Neuronal stem cell (in vitro differentiated cells): ENCODE measurements at regions not wholly inside any gene's neighbourhood (a gene's known extent, or its start where the extent isn't known, plus 50 kb on each side); places are given as distances from the start of the nearest gene placed in this dataset.

Source experiments
- DNase-seq: peaks from one replicate; pipeline ENCODE4 v3.0.0-alpha.2; 2013; ENCODE audit warnings: low spot score
- H2AFZ ChIP-seq: one replicate; pipeline ENCODE4 v1.6.1; 2013; ENCODE audit warnings: mild to moderate bottlenecking, low read length, inconsistent platforms
- H2AK5ac ChIP-seq: 2 replicates; pipeline ENCODE4 v1.6.1; 2013; ENCODE audit warnings: low read depth, mild to moderate bottlenecking, inconsistent platforms, low read length, moderate library complexity, mixed read lengths
- H2BK120ac ChIP-seq: 2 replicates; pipeline ENCODE4 v1.6.1; 2013; ENCODE audit warnings: low read depth, mild to moderate bottlenecking, inconsistent platforms, low read length, moderate library complexity, mixed read lengths
- H2BK12ac ChIP-seq: one replicate; pipeline ENCODE4 v1.6.1; 2013; ENCODE audit warnings: low read length, inconsistent platforms
- H2BK15ac ChIP-seq: 2 replicates; pipeline ENCODE4 v1.6.1; 2013; ENCODE audit warnings: mild to moderate bottlenecking, low read length, inconsistent platforms, mixed read lengths
- H2BK5ac ChIP-seq: one replicate; pipeline ENCODE4 v1.6.1; 2013; ENCODE audit warnings: inconsistent platforms, mild to moderate bottlenecking, low read length, moderate library complexity
- H3K14ac ChIP-seq: one replicate; pipeline ENCODE4 v1.6.1; 2013; ENCODE audit warnings: low read length, inconsistent platforms
- H3K18ac ChIP-seq: 2 replicates; pipeline ENCODE4 v1.6.1; 2013; ENCODE audit warnings: low read length, inconsistent platforms
- H3K23ac ChIP-seq: 2 replicates; pipeline ENCODE4 v1.6.1; 2013; ENCODE audit warnings: low read depth, mild to moderate bottlenecking, mixed read lengths, low read length, inconsistent platforms; ENCODE audit not compliant: poor library complexity
- H3K27ac ChIP-seq: replicated peaks from 3 replicates; pipeline ENCODE4 v1.5.1; 2013; ENCODE audit warnings: low read length, inconsistent platforms
- H3K27me3 ChIP-seq, 3 experiments: 2 replicates each; pipeline ENCODE4 v1.6.1; 2013; ENCODE audit warnings: low read length in 3 of 3, mild to moderate bottlenecking in 2 of 3, inconsistent platforms in 1 of 3, low read depth in 1 of 3, mixed read lengths in 1 of 3, moderate library complexity in 1 of 3; ENCODE audit not compliant: control insufficient read depth in 3 of 3, insufficient read depth in 3 of 3
- H3K36me3 ChIP-seq, 2 donors: replicated peaks in 1 of 2; 2 replicates each; pipeline ENCODE4 v1.6.1; 2013; ENCODE audit warnings: low read length in 2 of 2; ENCODE audit not compliant: control insufficient read depth in 2 of 2, insufficient read depth in 2 of 2
- H3K4ac ChIP-seq: 2 replicates; pipeline ENCODE4 v1.6.1; 2013; ENCODE audit warnings: inconsistent platforms, mild to moderate bottlenecking, low read length, moderate library complexity
- H3K4me1 ChIP-seq, 2 donors: 1 replicate in 1 of 2; 2 replicates in 1 of 2; pipeline ENCODE4 v1.6.1; 2013; ENCODE audit warnings: low read length in 2 of 2, low read depth in 1 of 2; ENCODE audit not compliant: control insufficient read depth in 2 of 2, insufficient read depth in 1 of 2
- H3K4me2 ChIP-seq: one replicate; pipeline ENCODE4 v1.6.1; 2013; ENCODE audit warnings: mild to moderate bottlenecking, low read length, inconsistent platforms; ENCODE audit not compliant: insufficient read depth, poor library complexity, severe bottlenecking
- H3K4me3 ChIP-seq, 2 donors: 2 replicates each; pipeline ENCODE4 v1.5.1; 2013; ENCODE audit warnings: low read length in 2 of 2, mild to moderate bottlenecking in 2 of 2, inconsistent platforms in 1 of 2, moderate library complexity in 1 of 2
- H3K79me1 ChIP-seq: one replicate; pipeline ENCODE4 v1.6.1; 2013; ENCODE audit warnings: low read depth, mild to moderate bottlenecking, inconsistent platforms, low read length, moderate library complexity
- H3K9ac ChIP-seq: one replicate; pipeline ENCODE4 v1.6.1; 2013; ENCODE audit warnings: mild to moderate bottlenecking, low read depth, low read length, inconsistent platforms; ENCODE audit not compliant: poor library complexity
- H3K9me3 ChIP-seq, 2 donors: replicated peaks in 1 of 2; 2 replicates each; pipeline versions ENCODE3 to v1.6.1; 2013; ENCODE audit warnings: low read length in 2 of 2, mild to moderate bottlenecking in 2 of 2, inconsistent platforms in 1 of 2, low read depth in 1 of 2, mixed read lengths in 1 of 2, moderate library complexity in 1 of 2; ENCODE audit not compliant: control insufficient read depth in 2 of 2, insufficient read depth in 1 of 2
- H4K8ac ChIP-seq: one replicate; pipeline ENCODE4 v1.6.1; 2013; ENCODE audit warnings: low read depth, mild to moderate bottlenecking, inconsistent platforms, low read length, moderate library complexity
- H4K91ac ChIP-seq: one replicate; pipeline ENCODE4 v1.6.1; 2013; ENCODE audit warnings: low read length, low read depth, mild to moderate bottlenecking, inconsistent platforms; ENCODE audit not compliant: poor library complexity
- WGBS, 2 donors: extraction: QIAGEN DNeasy Blood & Tissue Kit; methylation state at CpG; one replicate each; pipeline ENCODE4 v1.1.7; 2013; ENCODE audit warnings: missing lambda C conversion rate in 2 of 2, mixed read lengths in 1 of 2; ENCODE audit not compliant: insufficient read length in 2 of 2, insufficient replicate concordance in 1 of 2; ENCODE audit errors: extremely low coverage in 2 of 2; 5-methylcytosine and 5-hydroxymethylcytosine counted together

DNA sequence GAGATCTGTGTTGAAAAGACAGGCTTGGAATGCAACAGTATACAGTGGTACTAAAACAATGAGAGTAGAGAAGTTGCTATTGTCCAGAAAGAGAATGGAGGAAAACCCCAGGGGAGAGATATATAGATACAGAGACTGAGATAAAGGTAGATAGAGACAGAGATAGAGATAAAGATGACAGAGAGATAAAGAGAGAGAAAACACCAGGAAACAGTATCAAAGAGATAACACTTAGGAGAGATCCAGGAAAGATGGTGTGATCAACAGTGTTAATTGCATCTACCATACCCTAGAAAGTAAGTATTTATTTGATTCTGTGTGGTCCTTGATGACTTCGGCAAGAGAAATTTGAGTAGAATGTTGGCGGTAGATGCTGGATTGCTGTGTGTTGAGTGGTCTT, 461.8 kb upstream of the RIOK2 start:
- no CpG with 5 or more reads among the region's 2 CpGs for WGBS, 2 donors
- H3K4me1 ChIP-seq = no peaks in the 10 kb centered on the region
- no peak overlapping the region for H4K91ac ChIP-seq
- peaks cover 0 to 8% of the 10 kb centered on the region in 2 donors for H3K9me3 ChIP-seq
- no peak overlapping the region for H2AK5ac ChIP-seq
- no peak overlapping the region for H3K9ac ChIP-seq
- no peak overlapping the region for H2BK120ac ChIP-seq
- H3K23ac ChIP-seq = no peak overlapping the region
- H3K4me3 ChIP-seq = no peak overlapping the region
- H3K27ac ChIP-seq = no peak overlapping the region
- H3K79me1 ChIP-seq = no peaks in the 10 kb centered on the region
- H4K8ac ChIP-seq = no peak overlapping the region
- no peak overlapping the region for H3K14ac ChIP-seq
- no peak for DNase-seq
- H2BK15ac ChIP-seq = no peak overlapping the region
- H2AFZ ChIP-seq = no peak overlapping the region
- H3K18ac ChIP-seq = no peak overlapping the region
- no peak overlapping the region for H2BK5ac ChIP-seq
- H3K27me3 ChIP-seq = no peaks in the 10 kb centered on the region
- H2BK12ac ChIP-seq = no peak overlapping the region
- H3K36me3 ChIP-seq = no peaks in the 10 kb centered on the region
- no peak overlapping the region for H3K4ac ChIP-seq
- H3K4me2 ChIP-seq = no peak overlapping the region

DNA sequence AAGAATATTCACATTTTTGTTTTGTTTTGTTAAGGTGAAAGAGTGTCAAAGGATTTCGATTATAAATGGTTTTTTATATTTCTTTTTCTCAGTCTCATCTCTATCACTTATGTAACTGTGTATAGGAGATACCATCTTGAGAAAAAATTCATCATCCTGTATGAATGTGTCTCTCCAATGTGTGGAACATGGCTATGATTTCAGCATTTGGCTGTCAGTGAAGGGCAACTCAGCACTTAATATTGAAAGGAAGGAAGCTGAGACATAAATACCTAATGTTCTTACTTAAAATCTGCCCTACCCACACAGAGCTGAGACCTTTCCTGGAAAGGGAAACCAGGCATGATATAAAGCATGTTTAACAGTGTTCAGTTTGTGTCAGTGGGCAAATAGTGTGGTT, 474.2 kb upstream of the RIOK2 start:
- no peak overlapping the region for H2AK5ac ChIP-seq
- H4K91ac ChIP-seq = no peak overlapping the region
- H3K4me3 ChIP-seq = no peak overlapping the region
- H3K27me3 ChIP-seq = no peaks in the 10 kb centered on the region
- no CpG with 5 or more reads among the region's 1 CpG for WGBS, 2 donors
- H3K27ac ChIP-seq = no peak overlapping the region
- H2BK15ac ChIP-seq = no peak overlapping the region
- H3K9ac ChIP-seq = no peak overlapping the region
- H3K4me2 ChIP-seq = no peak overlapping the region
- no peak overlapping the region for H2BK12ac ChIP-seq
- no peak overlapping the region for H2BK120ac ChIP-seq
- no peaks in the 10 kb centered on the region for H3K4me1 ChIP-seq
- DNase-seq = no peak
- no peaks in the 10 kb centered on the region for H3K36me3 ChIP-seq
- H2AFZ ChIP-seq = no peak overlapping the region
- H3K18ac ChIP-seq = no peak overlapping the region
- no peak overlapping the region for H3K14ac ChIP-seq
- no peaks in the 10 kb centered on the region for H3K9me3 ChIP-seq
- no peak overlapping the region for H2BK5ac ChIP-seq
- no peak overlapping the region for H4K8ac ChIP-seq
- no peak overlapping the region for H3K23ac ChIP-seq
- H3K79me1 ChIP-seq = no peaks in the 10 kb centered on the region
- no peak overlapping the region for H3K4ac ChIP-seq

DNA sequence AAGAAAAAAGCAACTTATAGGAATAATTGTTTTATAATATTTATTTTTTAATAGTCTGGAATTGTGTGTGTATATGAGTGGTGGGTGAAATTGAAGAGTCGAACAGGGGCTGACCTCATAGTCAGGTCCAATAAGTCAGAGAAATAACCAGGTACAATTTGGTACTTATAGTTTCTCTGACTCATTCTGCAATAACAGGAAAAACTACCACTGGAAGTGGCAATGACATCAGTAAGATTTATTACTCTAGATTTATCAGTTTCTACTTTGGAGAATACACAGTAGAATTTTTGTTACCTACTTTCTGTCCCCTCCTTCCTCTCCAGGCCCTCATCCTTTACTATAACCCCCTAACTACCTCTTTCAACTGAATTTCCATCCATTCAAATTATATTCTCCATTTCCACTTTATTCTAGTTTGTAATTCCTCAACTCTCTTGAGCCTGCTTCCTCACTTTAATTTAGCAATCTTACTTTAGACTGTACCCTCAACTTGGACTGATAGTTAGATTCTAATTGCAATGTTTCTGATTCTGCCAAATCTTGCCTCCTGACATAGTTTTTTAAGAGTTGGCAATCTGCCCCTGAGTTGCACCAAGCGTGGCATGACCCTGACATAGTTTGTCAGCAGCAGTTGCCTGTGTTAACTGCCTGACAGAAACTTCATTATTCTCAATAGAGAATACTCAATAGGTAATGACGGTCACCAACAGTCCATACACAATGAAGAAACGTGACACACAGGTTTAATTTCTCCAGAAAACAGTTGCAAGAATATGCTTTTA, 475.3 kb upstream of the RIOK2 start:
- no peak overlapping the region for H2AFZ ChIP-seq
- H3K36me3 ChIP-seq = no peaks in the 10 kb centered on the region
- no peak overlapping the region for H3K4me2 ChIP-seq
- WGBS, 2 donors = 100% methylated on average over 1 of the region's 4 CpGs; no CpG with 5 or more reads in 1 of the 2 donors
- H2BK15ac ChIP-seq = no peak overlapping the region
- no peaks in the 10 kb centered on the region for H3K79me1 ChIP-seq
- H3K14ac ChIP-seq = no peak overlapping the region
- DNase-seq = no peak
- no peak overlapping the region for H2BK120ac ChIP-seq
- no peak overlapping the region for H3K18ac ChIP-seq
- no peaks in the 10 kb centered on the region for H3K9me3 ChIP-seq
- H2BK12ac ChIP-seq = no peak overlapping the region
- H3K4me3 ChIP-seq = no peak overlapping the region
- no peak overlapping the region for H4K91ac ChIP-seq
- H3K4ac ChIP-seq = no peak overlapping the region
- no peak overlapping the region for H2BK5ac ChIP-seq
- no peak overlapping the region for H4K8ac ChIP-seq
- no peaks in the 10 kb centered on the region for H3K27me3 ChIP-seq
- H3K27ac ChIP-seq = no peak overlapping the region
- no peaks in the 10 kb centered on the region for H3K4me1 ChIP-seq
- no peak overlapping the region for H3K23ac ChIP-seq
- H2AK5ac ChIP-seq = no peak overlapping the region
- no peak overlapping the region for H3K9ac ChIP-seq

DNA sequence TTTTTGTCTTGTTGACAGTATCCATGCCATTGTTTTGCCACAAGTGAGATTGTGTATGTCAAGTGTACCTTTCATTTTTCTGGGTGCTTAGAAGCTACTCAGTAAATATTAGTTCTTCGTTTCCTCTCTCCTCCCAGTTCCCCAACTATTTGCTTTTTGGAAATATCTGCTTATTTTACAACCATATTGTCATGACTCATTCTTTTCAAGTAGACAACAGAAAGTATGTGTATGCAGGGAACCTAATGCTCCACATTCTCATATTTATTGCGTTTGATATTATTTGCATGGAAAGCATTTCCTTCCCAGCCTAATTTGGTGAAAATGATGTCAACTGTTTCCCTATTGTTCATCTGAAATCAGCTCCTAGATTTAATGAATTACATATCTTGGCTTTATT, 483.7 kb upstream of the RIOK2 start:
- Histone ChIP-seq H3K18ac (no peak overlapping the region), H4K91ac (no peak overlapping the region), H3K79me1 (no peaks in the 10 kb centered on the region), H2AFZ (no peak overlapping the region), H3K27ac (no peak overlapping the region), H2BK12ac (no peak overlapping the region), H3K4me1 (no peaks in the 10 kb centered on the region), H3K9ac (no peak overlapping the region), H2AK5ac (no peak overlapping the region), H3K36me3 (no peaks in the 10 kb centered on the region), H3K27me3 (no peaks in the 10 kb centered on the region), H3K4me3 (no peak overlapping the region), H3K4me2 (no peak overlapping the region), H4K8ac (no peak overlapping the region), H2BK15ac (no peak overlapping the region), H3K23ac (no peak overlapping the region), H3K4ac (no peak overlapping the region), H2BK5ac (no peak overlapping the region), H3K9me3 (no peaks in the 10 kb centered on the region), H2BK120ac (no peak overlapping the region), H3K14ac (no peak overlapping the region)
- DNase-seq = no peak
- WGBS, 2 donors = no CpG with 5 or more reads among the region's 2 CpGs
